HCT116 (cell line): ENCODE measurements at regions not wholly inside any gene's neighbourhood (a gene's known extent, or its start where the extent isn't known, plus 50 kb on each side); places are given as distances from the start of the nearest gene placed in this dataset.

ENCODE experiments used
- EZH2phosphoT487 ChIP-seq: fragments of 200-600 bp; IDR thresholded peaks from 2 replicates; pipeline ENCODE4 v1.6.1; 2018; ENCODE audit warnings: antibody characterized with exemption, borderline replicate concordance
- TF ChIP-seq, protein P1 (sequence below), 3 experiments: fragments of 200-600 bp in 1 of 3; sonication (generic) in 1 of 3; IDR thresholded peaks in 2 of 3; conservative IDR thresholded peaks in 1 of 3; 2 replicates each; pipeline ENCODE4 v1.5.1; 2012 to 2017; ENCODE audit warnings: low read depth in 2 of 3, low read length in 2 of 3, antibody characterized with exemption in 1 of 3, borderline replicate concordance in 1 of 3, control low read depth in 1 of 3, mild to moderate bottlenecking in 1 of 3, mixed read lengths in 1 of 3, mixed run types in 1 of 3, moderate library complexity in 1 of 3; ENCODE audit not compliant: insufficient read depth in 1 of 3

DNA sequence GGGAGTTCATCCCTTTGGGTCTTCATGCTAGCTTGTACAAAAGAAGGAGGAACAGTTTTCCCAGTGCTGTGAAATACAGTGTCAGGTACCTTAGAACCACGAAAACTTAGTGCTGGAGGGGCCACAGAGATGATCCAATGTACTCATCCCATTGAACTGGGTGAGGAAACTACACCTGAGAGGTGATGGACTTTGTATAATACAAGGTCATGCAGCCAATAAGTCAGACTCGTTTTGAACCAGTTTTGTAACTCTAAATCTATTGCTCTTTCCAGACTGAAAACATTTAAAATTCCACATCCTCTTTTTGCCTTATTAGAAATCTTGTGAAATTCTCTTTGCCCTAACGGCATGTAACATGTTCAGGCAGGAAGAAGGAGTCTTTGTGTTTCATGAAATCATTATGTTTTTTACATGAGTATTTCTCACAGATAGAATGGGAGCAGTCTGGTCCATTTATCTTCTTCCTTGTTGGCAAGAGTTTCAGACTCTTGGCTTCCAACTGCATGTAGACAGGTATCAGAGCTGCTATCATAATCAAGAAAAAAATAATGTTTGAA is 146.8 kb upstream of the FBXL7 start:
- TF ChIP-seq EZH2phosphoT487, result no peak
- TF ChIP-seq, protein P1, sequence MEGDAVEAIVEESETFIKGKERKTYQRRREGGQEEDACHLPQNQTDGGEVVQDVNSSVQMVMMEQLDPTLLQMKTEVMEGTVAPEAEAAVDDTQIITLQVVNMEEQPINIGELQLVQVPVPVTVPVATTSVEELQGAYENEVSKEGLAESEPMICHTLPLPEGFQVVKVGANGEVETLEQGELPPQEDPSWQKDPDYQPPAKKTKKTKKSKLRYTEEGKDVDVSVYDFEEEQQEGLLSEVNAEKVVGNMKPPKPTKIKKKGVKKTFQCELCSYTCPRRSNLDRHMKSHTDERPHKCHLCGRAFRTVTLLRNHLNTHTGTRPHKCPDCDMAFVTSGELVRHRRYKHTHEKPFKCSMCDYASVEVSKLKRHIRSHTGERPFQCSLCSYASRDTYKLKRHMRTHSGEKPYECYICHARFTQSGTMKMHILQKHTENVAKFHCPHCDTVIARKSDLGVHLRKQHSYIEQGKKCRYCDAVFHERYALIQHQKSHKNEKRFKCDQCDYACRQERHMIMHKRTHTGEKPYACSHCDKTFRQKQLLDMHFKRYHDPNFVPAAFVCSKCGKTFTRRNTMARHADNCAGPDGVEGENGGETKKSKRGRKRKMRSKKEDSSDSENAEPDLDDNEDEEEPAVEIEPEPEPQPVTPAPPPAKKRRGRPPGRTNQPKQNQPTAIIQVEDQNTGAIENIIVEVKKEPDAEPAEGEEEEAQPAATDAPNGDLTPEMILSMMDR (IDR thresholded peaks at IDR 0.05 in 2 of 3, conservative IDR thresholded peaks at IDR 0.05 in 1 of 3; ENCODE audit: borderline replicate concordance in 1 of 3, insufficient read depth in 1 of 3, low read depth in 2 of 3, low read length in 2 of 3), result no peak
